NCI-H2227 treated with DMSO at 0.1 percent for 48 hours (cell line): ENCODE measurements at regions not wholly inside any gene's neighbourhood (a gene's known extent, or its start where the extent isn't known, plus 50 kb on each side); places are given as distances from the start of the nearest gene placed in this dataset.
"Not testable (repeated sequence)": the region's sequence is repeated elsewhere in the genome, so short reads cannot be mapped to it uniquely, and the experiment has no call there.

Source experiments
- DNase-seq: peaks from one replicate; lab custom pipeline; 2025; lab: John Stamatoyannopoulos, UW

GRCh38 chr15:81819924-81820635 lies 225.7 kb downstream of the MEX3B start:
- DNase-seq, result no peak

GRCh38 chr15:81814882-81815455 lies 230.8 kb downstream of the MEX3B start:
- DNase-seq, result no peak

- no peak for DNase-seq
Measured at GRCh38 chr15:81813215-81813614, 232.6 kb downstream of the MEX3B start.

- DNase-seq, result no peak
Measured at GRCh38 chr15:81812456-81812855, 233.4 kb downstream of the MEX3B start.

DNA sequence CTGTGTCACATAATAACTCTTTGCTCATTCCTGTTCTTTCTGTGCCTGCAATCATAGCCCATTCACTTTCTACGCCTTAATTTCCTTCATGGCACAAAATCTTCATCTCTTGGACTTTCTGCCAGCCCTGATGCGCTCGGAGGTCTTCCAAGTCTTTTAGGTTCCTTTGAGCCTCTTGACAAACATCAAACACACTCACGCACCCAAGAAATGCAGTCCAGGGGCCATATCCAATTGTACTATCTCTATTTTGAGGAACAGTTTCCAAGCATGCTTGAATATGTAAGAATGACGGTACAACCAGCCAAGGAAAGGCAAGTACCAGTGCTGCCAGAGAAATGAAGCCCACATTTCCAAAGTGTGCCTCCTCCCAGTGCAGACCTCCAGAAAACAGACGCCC lies 234.1 kb downstream of the MEX3B start:
- DNase-seq, result no peak

DNA sequence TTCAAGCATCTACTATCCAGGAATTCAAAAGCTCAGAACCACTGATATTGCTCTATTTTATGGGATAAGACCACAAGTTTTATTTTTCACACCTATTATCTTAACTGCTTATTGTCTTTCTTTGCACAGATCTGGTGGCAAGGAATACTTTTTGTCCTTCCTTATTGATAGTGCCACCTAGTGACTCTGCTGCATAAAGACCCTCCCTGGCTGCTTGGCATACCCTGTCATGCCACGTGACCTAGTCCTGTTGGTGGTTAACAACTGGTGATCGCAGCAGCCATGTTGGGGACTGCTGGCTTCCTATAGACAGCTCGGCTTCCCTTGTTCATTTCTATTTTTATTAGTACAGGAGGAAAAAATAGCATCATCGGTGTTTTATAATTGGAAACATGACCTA lies 236.3 kb downstream of the MEX3B start:
- DNase-seq, result no peak

- no peak for DNase-seq
Measured at GRCh38 chr15:81807806-81808205, 238.0 kb downstream of the MEX3B start.

DNA sequence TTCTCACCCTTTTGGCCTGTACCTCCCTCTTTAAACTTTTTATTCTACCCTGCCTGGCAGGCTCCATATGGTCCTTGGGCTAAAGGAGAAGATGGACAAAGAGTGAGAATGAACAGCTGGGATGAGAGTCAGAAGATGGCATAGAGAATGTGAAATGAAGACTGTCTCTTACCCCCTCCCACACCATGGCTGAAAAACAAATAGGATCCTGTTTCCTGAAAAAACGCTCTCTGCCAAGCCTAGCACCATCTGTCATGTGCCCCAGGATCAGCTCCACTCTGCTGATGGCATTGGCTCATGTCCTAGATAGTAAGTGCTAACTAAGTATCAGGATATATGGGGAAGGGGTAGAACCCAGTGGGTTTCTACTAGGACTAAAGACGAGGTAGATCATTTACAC lies 238.6 kb downstream of the MEX3B start:
- no peak for DNase-seq

- DNase-seq, result no peak
Measured at GRCh38 chr15:81795899-81796298, 249.9 kb downstream of the MEX3B start.

GRCh38 chr15:81792646-81793045 lies 253.2 kb downstream of the MEX3B start:
- DNase-seq, result no peak

DNA sequence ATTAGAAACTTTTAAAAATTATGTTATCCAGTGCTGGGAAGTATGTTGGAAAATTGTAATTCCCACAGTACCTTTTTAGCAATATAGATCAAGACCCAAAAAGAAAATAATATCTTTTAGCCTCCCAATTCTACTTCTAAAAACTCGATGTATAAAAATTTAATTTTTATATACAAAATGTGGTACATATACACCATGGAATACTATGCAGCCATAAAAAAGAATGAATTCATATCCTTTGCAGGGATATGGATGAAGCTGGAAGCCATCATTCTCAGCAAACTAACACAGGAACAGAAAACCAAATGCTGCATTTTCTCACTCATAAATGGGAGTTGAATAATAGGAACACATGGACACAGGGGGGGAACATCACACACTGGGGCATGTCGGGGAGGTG lies 254.5 kb downstream of the MEX3B start:
- not testable (repeated sequence) for DNase-seq

GRCh38 chr15:81789403-81789802 lies 256.4 kb downstream of the MEX3B start:
- no peak for DNase-seq

DNA sequence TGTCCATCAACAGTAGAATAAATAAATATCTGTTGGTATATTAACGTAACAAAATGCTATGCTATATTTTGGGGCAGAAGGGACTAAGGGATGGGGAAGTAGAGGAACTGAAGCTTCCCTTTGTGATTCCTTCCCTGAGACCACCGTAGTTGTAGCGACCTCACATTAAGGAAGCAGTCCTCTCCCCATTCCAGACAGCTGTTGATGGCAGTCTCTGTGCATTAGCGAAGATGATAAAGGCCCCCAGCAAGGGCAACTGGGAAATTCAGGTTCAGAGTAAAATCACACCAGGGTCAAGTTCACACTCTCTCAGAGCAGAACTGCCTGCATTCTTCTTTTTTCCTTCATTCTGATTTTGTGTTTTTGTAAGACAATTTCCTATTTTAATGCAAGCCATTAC lies 259.0 kb downstream of the MEX3B start:
- DNase-seq, result no peak

- DNase-seq, result no peak
Measured at GRCh38 chr15:81785679-81786078, 260.1 kb downstream of the MEX3B start.

DNA sequence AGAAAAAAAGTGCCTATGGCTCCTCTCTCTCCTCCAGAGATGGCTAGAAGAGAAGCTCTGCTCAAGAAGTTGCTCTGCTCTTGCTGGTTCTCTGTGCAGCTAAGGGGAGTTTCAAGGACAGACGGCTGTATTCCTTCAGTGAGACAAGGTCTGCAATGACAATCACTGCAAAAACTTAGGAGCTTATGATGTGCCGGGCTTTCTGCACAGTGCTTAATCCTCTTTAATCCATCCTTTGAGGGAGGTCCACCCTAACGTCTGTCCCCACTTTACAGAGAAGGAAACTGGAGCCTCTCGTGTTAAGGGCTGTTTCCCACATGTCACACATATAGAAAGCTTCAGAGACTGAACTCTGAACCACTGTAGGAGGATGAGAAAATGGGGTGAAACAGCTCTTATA lies 260.6 kb downstream of the MEX3B start:
- no peak for DNase-seq

GRCh38 chr15:81784751-81785150 lies 261.1 kb downstream of the MEX3B start:
- no peak for DNase-seq

GRCh38 chr15:81783586-81783985 lies 262.2 kb downstream of the MEX3B start:
- DNase-seq, result no peak

DNA sequence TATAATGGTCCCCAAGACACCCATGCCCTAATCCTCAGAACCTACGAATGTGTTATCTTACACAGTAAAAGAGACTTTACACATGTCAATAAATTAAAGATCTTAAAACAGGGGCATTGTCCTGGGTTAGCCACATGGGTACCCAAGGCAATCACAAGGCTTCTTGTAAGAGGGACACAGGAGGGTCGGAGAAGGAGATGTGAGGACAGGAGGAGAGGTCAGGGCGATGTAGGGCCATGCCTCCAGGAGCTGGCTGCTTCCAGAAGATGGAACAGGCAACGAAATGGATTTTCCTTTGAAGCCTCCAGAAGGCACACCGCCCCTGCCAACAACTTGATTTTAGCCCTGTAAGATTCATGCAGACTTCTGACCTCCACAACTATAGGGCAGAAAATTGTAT lies 262.7 kb downstream of the MEX3B start:
- no peak for DNase-seq

DNA sequence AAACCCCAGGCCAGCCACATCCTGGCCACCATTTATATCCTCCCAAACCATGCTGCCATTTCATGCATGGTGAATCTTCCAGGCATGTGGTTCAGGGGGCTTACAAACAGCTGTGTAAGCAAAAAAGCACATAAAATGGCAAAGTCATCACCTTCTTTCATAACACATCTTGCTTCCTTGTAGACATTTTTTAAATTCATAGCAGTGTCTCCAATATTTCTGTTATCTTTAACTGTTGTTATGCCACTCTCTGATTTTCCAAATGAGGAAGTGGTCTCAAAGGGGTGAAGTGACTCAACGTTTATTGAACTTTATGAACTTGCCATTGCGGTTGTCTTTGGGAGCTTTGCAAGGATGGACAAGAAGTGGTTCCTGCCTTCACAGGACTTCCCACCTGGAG lies 264.4 kb downstream of the MEX3B start:
- no peak for DNase-seq

DNA sequence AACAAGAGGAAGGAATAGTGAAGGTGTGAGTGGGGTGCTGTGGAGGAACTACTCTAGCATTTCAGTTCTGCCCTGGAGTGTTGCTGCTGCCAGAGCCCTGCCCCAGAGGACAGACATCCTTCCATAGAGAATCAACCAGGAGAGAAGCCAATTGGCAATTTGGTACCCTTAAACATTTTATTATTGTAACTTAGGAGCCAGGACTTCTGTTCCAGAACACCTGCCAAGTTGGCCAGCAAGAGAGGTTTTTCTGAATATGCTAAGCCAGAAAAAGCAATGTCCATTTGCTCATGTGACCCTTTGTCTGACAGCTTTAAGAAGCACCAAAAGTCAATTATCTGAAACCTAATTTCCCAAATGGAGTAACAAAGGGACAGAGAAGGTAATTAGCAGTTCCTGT lies 264.9 kb downstream of the MEX3B start:
- DNase-seq, result no peak

DNA sequence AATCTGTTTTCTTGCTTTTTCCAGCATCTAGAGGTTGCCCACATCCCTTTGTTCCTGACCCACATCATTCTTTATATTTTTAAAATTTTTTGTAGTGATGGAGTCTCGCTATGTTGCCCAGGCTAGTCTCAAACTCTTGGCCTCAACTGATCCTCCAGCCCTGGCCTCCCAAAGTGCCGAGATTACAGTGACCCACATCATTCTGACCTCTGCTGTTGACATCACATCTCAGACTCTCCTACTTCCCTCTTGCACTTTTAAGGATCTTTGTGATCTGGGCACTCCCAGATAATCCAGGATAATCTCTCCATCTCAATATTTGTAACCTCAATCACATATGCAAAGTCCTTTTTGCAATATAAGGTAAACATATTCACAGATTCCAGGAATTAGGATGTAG lies 266.6 kb downstream of the MEX3B start:
- DNase-seq, result no peak

- no peak for DNase-seq
Measured at GRCh38 chr15:81777546-81777945, 268.3 kb downstream of the MEX3B start.

- no peak for DNase-seq
Measured at GRCh38 chr15:81776976-81777375, 268.8 kb downstream of the MEX3B start.

GRCh38 chr15:81775779-81776178 lies 270.0 kb downstream of the MEX3B start:
- not testable (repeated sequence) for DNase-seq
